ENCODE measurements at regions not wholly inside any gene's neighbourhood (a gene's known extent, or its start where the extent isn't known, plus 50 kb on each side); places are given as distances from the start of the nearest gene placed in this dataset.

DNA sequence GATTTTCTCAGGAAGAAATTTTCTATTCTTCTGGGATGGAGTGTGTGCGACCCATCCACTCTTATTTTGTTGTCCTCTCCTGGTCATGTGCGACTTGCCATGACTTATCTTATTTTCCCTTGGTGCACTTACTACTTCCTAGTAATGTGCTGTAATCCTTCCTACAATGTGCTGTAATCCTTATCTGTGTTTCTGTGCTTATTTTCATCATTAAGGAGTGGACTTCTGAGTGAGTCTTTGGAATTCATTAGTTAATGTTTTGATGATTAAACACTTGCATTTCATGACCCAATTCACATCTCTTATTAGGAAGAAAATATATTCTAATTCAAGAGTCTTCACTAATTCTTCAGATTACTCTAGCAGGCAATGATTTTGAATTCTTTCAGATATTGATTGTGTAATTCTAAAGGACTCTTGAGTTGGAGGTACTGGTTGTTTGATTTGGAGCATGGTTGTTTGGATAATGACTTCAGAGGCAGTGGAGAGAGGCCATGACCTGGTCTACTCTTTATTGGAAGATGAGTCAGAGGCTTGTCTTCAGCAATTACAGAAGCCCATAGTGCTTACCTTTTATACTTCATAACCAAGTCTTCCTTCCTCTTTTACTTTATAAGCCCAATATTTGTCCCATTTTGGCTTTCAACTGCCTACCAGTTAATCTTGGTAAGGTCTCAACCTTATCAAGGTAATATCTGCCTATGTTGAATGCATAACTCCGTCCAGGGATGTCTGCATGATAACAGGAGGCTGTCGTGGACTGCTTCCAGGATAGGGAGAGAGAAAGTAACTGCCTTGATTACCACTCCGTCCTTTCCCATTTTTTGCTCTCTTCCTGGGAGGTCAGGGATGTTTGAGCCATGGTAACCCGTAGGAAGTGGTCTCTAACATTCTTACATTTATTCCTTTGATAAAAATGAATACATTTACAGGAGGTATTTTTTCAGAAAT, 278.3 kb upstream of the SP8 start:
- Mint-ChIP-seq H3K9me3 (peaks cover 11% of the 10 kb centered on the region), H3K4me3 (no peak overlapping the region), H3K27ac (no peak overlapping the region), H3K27me3 (ENCODE audit: low read depth) (peaks cover 12% of the 10 kb centered on the region), H3K4me1 (peaks cover 2% of the 10 kb centered on the region), H3K36me3 (no peaks in the 10 kb centered on the region)
- DNase-seq (ENCODE audit: low spot score in 2 of 2, unreplicated experiment in 2 of 2), result no peak
- TF ChIP-seq, protein P1, sequence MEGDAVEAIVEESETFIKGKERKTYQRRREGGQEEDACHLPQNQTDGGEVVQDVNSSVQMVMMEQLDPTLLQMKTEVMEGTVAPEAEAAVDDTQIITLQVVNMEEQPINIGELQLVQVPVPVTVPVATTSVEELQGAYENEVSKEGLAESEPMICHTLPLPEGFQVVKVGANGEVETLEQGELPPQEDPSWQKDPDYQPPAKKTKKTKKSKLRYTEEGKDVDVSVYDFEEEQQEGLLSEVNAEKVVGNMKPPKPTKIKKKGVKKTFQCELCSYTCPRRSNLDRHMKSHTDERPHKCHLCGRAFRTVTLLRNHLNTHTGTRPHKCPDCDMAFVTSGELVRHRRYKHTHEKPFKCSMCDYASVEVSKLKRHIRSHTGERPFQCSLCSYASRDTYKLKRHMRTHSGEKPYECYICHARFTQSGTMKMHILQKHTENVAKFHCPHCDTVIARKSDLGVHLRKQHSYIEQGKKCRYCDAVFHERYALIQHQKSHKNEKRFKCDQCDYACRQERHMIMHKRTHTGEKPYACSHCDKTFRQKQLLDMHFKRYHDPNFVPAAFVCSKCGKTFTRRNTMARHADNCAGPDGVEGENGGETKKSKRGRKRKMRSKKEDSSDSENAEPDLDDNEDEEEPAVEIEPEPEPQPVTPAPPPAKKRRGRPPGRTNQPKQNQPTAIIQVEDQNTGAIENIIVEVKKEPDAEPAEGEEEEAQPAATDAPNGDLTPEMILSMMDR (IDR thresholded peaks at IDR 0.05; ENCODE audit: unreplicated experiment), result no peak

DNA sequence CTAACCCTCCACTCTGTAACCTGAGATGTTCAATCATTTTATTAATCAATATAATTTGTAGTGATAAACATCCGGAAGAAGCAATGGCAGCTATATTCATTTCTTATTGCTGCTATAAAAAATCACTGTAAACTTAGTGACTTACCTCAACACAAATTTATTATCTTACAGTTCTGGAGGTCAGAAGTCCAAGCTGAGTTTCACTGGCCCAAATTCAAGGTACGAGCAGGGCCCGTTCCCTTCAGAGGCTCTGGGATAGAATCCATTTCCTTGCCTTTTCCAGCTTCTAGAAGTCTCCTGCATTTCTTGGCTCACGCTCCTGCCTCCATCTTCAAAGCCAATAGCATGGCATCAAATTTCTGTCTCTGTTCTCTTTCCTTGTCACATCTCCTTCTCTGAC, 279.5 kb upstream of the SP8 start:
- DNase-seq (ENCODE audit: low spot score in 2 of 2, unreplicated experiment in 2 of 2), result no peak
- Mint-ChIP-seq H3K36me3 (no peaks in the 10 kb centered on the region), H3K27me3 (ENCODE audit: low read depth) (peaks cover 18% of the 10 kb centered on the region), H3K4me3 (no peak overlapping the region), H3K9me3 (peaks cover 11% of the 10 kb centered on the region), H3K4me1 (peaks cover 2% of the 10 kb centered on the region), H3K27ac (no peak overlapping the region)
- TF ChIP-seq, protein P1 (IDR thresholded peaks at IDR 0.05; ENCODE audit: unreplicated experiment), result no peak

DNA sequence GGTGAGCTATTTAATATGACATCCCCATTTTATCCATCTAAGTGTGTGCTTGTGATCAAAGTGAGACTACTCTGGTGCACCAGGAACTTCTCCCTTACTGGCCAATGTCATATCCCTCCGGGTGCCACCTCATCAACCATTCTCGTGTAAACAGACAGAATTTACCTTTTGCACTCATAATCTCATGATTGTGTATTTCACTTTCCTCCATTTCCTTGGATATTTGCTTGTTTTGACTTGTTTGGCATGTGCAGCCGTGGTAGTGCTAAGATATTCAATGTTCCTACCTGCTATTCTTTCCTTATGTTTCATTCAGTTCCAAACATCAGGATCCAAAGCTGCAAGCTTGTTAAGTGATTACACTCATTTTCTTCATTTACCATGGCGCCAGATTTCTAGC, 280.5 kb upstream of the SP8 start:
- DNase-seq (ENCODE audit: low spot score in 2 of 2, unreplicated experiment in 2 of 2), result no peak
- peaks cover 26% of the 10 kb centered on the region for H3K27me3 Mint-ChIP-seq (ENCODE audit: low read depth)
- H3K36me3 Mint-ChIP-seq, result no peaks in the 10 kb centered on the region
- H3K27ac Mint-ChIP-seq, result no peak overlapping the region
- TF ChIP-seq, protein P1 (IDR thresholded peaks at IDR 0.05; ENCODE audit: unreplicated experiment), result no peak
- no peak overlapping the region for H3K4me3 Mint-ChIP-seq
- H3K9me3 Mint-ChIP-seq, result peaks cover 11% of the 10 kb centered on the region
- peaks cover 8% of the 10 kb centered on the region for H3K4me1 Mint-ChIP-seq

DNA sequence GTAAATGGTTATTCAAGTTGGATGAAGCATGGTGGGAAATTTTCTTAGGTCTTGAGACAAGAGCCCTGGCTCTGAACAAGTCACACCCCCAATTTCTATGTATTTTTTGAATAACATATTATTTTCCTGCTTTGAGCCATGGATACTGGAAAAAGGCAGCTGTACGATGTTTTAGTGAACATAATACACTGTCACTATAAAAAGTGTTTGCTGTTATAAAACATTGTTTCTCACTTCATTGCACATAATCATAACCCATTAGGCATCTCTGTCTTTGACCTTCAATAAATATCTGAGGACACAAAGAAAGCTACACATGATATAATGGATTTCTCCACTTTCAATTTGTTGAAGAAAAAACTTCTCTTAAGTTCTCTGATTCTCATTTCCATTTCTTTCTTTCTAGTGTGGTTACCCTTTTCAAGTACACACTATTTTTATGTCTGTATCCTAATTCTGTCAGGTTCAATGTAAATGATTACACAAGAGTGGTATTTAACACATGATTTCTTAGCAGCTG, 283.9 kb upstream of the SP8 start:
- Mint-ChIP-seq H3K36me3 (no peaks in the 10 kb centered on the region), H3K4me3 (no peak overlapping the region), H3K27me3 (ENCODE audit: low read depth) (peaks cover 31% of the 10 kb centered on the region), H3K27ac (no peak overlapping the region), H3K4me1 (peaks cover 13% of the 10 kb centered on the region), H3K9me3 (no peaks in the 10 kb centered on the region)
- TF ChIP-seq, protein P1 (IDR thresholded peaks at IDR 0.05; ENCODE audit: unreplicated experiment), result no peak
- no peak for DNase-seq (ENCODE audit: low spot score in 2 of 2, unreplicated experiment in 2 of 2)

DNA sequence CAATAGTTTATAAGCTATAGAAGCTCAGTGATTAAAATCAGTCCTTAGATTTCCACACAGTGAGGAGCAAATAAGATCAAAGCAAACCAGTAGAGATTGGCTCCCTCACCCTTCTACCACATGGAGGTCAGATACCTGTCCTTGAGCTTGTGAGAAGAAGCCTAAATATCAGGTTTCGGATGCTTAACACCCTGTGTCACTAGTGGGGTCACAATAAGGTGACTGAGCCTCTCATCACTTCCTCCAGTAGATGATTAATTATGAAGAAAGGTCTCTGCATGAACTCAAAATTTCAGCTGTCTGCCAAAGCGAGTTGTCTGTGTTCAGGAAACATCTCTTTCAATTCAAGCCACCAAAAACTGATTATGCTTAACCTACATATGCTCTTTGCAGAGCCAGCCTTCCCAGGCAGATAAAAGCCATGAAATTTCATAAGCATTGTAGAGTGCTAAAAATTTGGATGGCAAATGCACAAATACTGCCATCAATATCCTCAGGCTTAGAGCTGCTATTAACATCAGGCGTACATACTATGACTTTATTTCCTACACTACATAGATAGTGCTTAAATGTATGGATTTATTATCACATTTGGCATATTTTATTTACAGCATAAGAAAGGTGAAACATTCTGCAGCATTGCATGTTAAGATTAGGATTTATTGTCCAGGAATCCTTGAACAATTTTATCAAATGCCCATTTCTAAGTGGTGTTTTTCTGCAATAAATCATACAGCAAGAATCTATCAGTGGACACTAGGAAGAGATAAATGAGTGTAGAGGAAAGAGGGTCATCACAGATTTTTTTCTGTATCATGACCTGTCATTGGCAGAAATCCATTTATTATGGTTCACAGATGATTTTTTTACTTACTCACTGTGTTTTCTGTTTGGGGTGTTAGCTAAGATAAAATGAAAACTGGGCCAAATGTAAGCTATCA, 285.1 kb upstream of the SP8 start:
- TF ChIP-seq, protein P1 (IDR thresholded peaks at IDR 0.05; ENCODE audit: unreplicated experiment), result no peak
- peaks cover 32% of the 10 kb centered on the region for H3K27me3 Mint-ChIP-seq (ENCODE audit: low read depth)
- H3K36me3 Mint-ChIP-seq, result no peaks in the 10 kb centered on the region
- no peak overlapping the region for H3K27ac Mint-ChIP-seq
- no peak overlapping the region for H3K4me3 Mint-ChIP-seq
- peaks cover 23% of the 10 kb centered on the region for H3K4me1 Mint-ChIP-seq
- no peaks in the 10 kb centered on the region for H3K9me3 Mint-ChIP-seq
- DNase-seq (ENCODE audit: low spot score in 2 of 2, unreplicated experiment in 2 of 2), result no peak
